IPS-20b (cell line): ENCODE measurements at regions not wholly inside any gene's neighbourhood (a gene's known extent, or its start where the extent isn't known, plus 50 kb on each side); places are given as distances from the start of the nearest gene placed in this dataset.

Experiments used
- H3K27ac ChIP-seq: one replicate; pipeline ENCODE4 v1.5.1; 2013; ENCODE audit warnings: low read length
- H3K27me3 ChIP-seq: 2 replicates; pipeline ENCODE4 v1.6.1; 2013; ENCODE audit warnings: mild to moderate bottlenecking, low read length, inconsistent platforms; ENCODE audit not compliant: insufficient read depth
- H3K36me3 ChIP-seq: 2 replicates; pipeline ENCODE4 v1.6.1; 2013; ENCODE audit warnings: low read depth, mild to moderate bottlenecking, inconsistent platforms, low read length, moderate library complexity; ENCODE audit not compliant: insufficient read depth
- H3K4me1 ChIP-seq: 2 replicates; pipeline ENCODE4 v1.6.1; 2013; ENCODE audit warnings: mild to moderate bottlenecking, control low read depth, inconsistent platforms, low read length, moderate library complexity; ENCODE audit not compliant: insufficient read depth
- H3K4me3 ChIP-seq: 2 replicates; pipeline ENCODE4 v1.5.1; 2013; ENCODE audit warnings: mild to moderate bottlenecking, low read length, inconsistent platforms
- H3K9ac ChIP-seq: 2 replicates; pipeline ENCODE4 v1.6.1; 2013; ENCODE audit warnings: low read depth, mild to moderate bottlenecking, inconsistent platforms, low read length, moderate library complexity
- H3K9me3 ChIP-seq: 2 replicates; pipeline ENCODE4 v1.6.1; 2013; ENCODE audit warnings: mild to moderate bottlenecking, low read depth, low read length, inconsistent platforms; ENCODE audit not compliant: insufficient read depth

DNA sequence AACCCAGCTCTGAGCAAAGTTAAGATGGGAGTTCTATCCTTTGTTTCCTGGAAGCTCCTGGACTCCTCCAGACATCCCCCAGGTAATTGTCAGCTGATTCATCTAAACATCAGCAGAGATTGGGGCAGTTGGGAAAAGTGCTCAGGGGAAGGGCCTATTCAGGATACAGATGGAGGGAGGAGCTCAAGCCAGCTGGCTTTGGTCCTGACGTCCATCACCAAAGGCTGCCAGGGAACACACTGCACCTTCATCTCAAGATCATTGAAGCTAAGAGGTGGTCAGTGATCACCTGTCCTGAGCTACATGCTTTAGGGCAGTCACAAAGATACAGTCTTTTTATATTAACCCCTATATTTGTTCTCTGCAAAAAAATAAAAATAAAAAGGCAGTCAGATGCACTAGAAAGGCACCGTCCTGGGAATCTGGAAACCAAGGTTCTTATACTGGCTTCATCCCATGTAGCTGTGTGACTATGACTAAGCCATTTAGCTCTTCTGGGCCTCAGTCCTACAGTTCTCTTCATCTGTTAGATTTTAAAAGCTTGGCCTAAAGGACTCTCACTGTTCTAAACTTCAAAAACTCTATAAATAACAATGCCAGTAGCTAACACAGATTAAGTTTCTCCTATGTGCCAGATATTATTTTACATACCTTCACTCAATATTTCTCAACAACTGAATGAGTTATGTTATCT lies 446.5 kb downstream of the BCL11A start:
- no peaks in the 10 kb centered on the region for H3K27me3 ChIP-seq
- no peak overlapping the region for H3K27ac ChIP-seq
- H3K9me3 ChIP-seq: no peaks in the 10 kb centered on the region
- H3K4me3 ChIP-seq: no peak overlapping the region
- H3K4me1 ChIP-seq: no peaks in the 10 kb centered on the region
- no peak overlapping the region for H3K9ac ChIP-seq
- H3K36me3 ChIP-seq: no peaks in the 10 kb centered on the region

DNA sequence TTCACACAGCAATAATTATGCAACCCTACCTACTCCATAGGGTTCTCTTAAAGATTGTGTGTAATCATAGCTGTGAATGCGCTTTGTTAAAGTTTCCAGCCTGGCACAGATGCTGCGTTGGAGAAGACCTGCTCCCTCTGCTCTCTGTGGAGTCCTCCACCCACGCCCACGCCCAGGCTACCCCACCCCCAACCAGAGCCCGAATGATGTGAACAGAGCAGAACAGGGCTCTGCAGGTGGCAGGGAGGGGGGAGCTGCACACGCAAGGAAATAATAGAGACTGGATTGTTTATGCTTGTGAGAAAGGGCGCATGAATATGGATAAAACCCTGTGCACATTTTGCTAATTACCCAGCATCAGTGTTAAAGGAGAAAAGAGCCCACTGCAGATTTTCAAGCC lies 447.5 kb downstream of the BCL11A start:
- Histone ChIP-seq H3K27me3 (no peaks in the 10 kb centered on the region), H3K4me1 (no peaks in the 10 kb centered on the region), H3K36me3 (no peaks in the 10 kb centered on the region), H3K4me3 (no peak overlapping the region), H3K9me3 (no peaks in the 10 kb centered on the region), H3K9ac (no peak overlapping the region), H3K27ac (no peak overlapping the region)

DNA sequence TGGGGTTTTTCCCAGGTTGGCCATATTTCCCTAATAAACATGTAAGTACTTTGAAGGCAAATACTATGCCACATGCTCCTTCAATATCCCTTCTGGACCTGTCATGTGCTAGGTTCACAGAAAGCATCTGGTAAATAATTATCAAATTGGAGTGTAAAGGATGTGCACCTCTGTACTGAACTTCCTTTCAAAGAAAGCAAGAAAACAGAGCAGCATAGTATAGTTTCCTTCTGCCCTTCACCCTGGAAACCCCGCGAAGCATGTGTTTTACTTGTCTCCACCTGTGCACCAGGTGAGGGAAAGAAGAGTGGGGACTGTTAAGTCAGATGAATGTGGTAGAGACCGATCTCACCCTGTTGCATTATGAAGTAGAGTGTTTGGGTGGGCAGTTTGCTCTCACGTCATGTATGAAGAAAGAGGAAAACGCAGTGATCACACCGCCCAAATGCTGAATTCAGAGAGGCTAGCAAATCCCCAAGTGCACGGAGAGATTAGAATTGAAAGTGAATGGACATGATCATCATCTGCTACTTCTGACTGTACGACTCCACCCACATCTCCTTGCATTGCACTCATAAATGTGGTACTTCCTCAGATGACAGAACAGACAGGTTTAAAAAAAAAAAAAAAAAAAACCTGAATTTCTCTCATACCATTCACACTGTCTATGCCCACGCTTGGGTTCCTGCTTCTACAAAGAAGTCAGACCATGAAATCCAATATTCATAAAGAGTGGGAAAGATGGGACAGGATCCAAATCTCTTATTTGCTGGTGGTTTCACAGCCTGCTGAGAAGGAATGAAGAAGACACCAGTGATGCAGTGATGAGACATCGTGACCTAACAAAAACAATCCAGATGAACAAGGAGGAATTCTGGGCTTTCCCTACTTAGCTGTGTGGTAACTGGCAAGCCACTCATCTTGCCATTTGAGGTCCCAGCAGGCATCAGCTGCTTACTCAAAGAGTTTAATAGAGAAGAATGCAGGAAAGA lies 448.6 kb downstream of the BCL11A start:
- H3K36me3 ChIP-seq: no peaks in the 10 kb centered on the region
- H3K9ac ChIP-seq: no peak overlapping the region
- no peaks in the 10 kb centered on the region for H3K9me3 ChIP-seq
- no peaks in the 10 kb centered on the region for H3K4me1 ChIP-seq
- H3K4me3 ChIP-seq: no peak overlapping the region
- H3K27me3 ChIP-seq: no peaks in the 10 kb centered on the region
- H3K27ac ChIP-seq: no peak overlapping the region

GRCh38 chr2:60100034-60100433 lies 453.4 kb downstream of the BCL11A start:
- Histone ChIP-seq H3K4me3 (no peak overlapping the region), H3K27ac (no peak overlapping the region), H3K9me3 (no peaks in the 10 kb centered on the region), H3K27me3 (no peaks in the 10 kb centered on the region), H3K36me3 (no peaks in the 10 kb centered on the region), H3K9ac (no peak overlapping the region), H3K4me1 (peaks cover 3% of the 10 kb centered on the region; the same call in 1 of the 2 replicates)

DNA sequence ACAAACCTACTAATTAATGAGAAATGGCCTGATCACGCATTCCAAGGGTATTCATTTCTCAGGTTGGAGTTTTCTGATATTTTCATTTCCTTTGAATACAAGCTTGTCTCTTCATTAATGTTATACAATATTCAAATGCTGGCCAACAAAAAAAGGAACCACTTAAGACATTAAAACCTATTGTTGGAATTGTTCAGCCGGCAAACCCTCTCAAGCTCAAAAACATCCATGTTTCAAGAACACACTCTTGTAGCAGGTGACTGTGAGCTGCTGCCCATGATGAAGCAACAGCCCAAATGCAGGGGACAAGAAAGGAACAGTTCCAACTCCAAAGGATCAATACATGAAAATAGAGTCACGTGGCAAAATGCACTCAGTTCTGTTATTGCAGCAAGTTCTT lies 454.5 kb downstream of the BCL11A start:
- no peak overlapping the region for H3K9ac ChIP-seq
- H3K27ac ChIP-seq: no peak overlapping the region
- no peaks in the 10 kb centered on the region for H3K27me3 ChIP-seq
- H3K4me3 ChIP-seq: no peak overlapping the region
- H3K9me3 ChIP-seq: no peaks in the 10 kb centered on the region
- H3K36me3 ChIP-seq: no peaks in the 10 kb centered on the region
- H3K4me1 ChIP-seq: peaks cover 12% of the 10 kb centered on the region; the same call in 1 of the 2 replicates

DNA sequence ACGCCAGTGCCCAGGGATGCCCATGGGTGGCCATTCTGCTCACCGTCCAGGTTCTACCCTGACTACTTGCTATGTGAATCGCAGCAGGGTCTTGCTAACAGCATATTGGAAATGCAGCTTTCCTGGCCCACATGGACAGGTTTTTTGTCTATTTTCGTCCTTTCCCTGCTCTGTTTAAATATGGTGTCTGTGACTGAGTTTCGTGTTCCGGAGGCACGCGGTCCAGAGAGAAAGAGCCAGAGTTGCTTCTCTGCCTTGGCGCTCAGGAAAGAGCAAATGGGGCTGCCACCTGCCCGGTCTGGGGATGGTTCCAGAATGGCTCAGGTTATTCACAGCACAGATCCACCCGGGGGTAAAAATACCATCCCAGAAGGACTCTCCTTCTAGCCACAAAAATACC lies 456.2 kb downstream of the BCL11A start:
- Histone ChIP-seq H3K9ac (no peak overlapping the region), H3K4me1 (peaks cover 12% of the 10 kb centered on the region; the same call in 1 of the 2 replicates), H3K27me3 (no peaks in the 10 kb centered on the region), H3K9me3 (no peaks in the 10 kb centered on the region), H3K27ac (no peak overlapping the region), H3K36me3 (no peaks in the 10 kb centered on the region), H3K4me3 (no peak overlapping the region)

DNA sequence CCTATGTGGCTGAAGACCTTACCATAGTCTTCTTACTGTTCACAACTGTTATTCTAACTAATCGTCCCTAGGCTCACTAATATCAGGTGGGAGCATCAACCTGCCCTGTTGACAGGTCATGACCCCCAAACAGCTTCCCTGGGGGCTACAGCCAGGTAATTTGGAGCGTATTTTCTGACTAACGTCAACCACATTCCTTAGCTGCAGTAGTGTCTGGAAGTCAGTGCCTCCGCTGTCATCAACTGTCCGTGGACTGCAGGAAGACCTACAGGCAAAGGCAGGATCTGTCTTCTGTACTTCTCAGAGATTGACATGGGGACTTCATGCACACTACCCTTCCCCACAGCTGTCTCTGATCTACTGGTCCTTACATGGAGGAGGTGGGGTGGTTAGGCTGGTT lies 456.9 kb downstream of the BCL11A start:
- no peak overlapping the region for H3K9ac ChIP-seq
- no peaks in the 10 kb centered on the region for H3K36me3 ChIP-seq
- H3K4me3 ChIP-seq: no peak overlapping the region
- no peaks in the 10 kb centered on the region; the same call in 1 of the 2 replicates for H3K27me3 ChIP-seq
- no peak overlapping the region for H3K27ac ChIP-seq
- H3K4me1 ChIP-seq: peaks cover 12% of the 10 kb centered on the region; the same call in 1 of the 2 replicates
- no peaks in the 10 kb centered on the region for H3K9me3 ChIP-seq

GRCh38 chr2:60095903-60096302 lies 457.6 kb downstream of the BCL11A start:
- H3K4me1 ChIP-seq: peaks cover 12% of the 10 kb centered on the region; the same call in 1 of the 2 replicates
- H3K9me3 ChIP-seq: no peaks in the 10 kb centered on the region
- H3K27me3 ChIP-seq: no peaks in the 10 kb centered on the region; the same call in 1 of the 2 replicates
- no peak overlapping the region for H3K4me3 ChIP-seq
- H3K36me3 ChIP-seq: no peaks in the 10 kb centered on the region
- H3K9ac ChIP-seq: no peak overlapping the region
- no peak overlapping the region for H3K27ac ChIP-seq

GRCh38 chr2:60095202-60095815 lies 458.1 kb downstream of the BCL11A start:
- no peak overlapping the region for H3K9ac ChIP-seq
- H3K36me3 ChIP-seq: no peaks in the 10 kb centered on the region

DNA sequence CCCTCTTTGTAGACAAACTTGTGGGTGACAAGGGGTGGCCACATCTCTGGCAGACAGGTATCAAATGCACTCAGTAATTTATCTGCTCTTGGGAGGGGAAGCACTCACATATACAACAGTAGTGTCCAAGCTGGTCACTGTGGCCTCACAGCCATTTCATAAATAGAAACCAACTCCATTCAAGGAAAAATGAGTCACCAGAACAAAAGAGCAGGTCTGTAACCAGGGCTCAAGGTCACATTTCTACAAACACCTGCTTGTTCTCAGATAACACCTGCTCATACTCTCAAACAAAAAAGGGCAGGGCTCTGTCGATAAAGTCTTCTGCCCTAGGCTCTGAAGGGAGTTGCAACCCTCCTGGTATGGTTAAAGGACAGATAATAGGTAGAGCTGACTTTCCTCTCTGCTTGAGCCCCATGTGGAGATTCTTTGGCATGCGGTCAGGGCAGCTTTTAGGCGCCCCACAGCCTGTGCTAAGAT lies 459.0 kb downstream of the BCL11A start:
- no peaks in the 10 kb centered on the region for H3K36me3 ChIP-seq
- H3K4me1 ChIP-seq: peaks cover 12% of the 10 kb centered on the region; the same call in 1 of the 2 replicates
- H3K27me3 ChIP-seq: no peaks in the 10 kb centered on the region; the same call in 1 of the 2 replicates
- H3K9ac ChIP-seq: no peak overlapping the region
- no peaks in the 10 kb centered on the region for H3K9me3 ChIP-seq
- H3K4me3 ChIP-seq: no peak overlapping the region
- no peak overlapping the region for H3K27ac ChIP-seq

More at GRCh38 chr2:60095202-60095815, 458.1 kb downstream of the BCL11A start:
- no peaks in the 10 kb centered on the region for H3K9me3 ChIP-seq
- H3K27ac ChIP-seq: no peak overlapping the region
- peaks cover 12% of the 10 kb centered on the region; the same call in 1 of the 2 replicates for H3K4me1 ChIP-seq
- H3K4me3 ChIP-seq: no peak overlapping the region
- H3K27me3 ChIP-seq: no peaks in the 10 kb centered on the region; the same call in 1 of the 2 replicates

DNA sequence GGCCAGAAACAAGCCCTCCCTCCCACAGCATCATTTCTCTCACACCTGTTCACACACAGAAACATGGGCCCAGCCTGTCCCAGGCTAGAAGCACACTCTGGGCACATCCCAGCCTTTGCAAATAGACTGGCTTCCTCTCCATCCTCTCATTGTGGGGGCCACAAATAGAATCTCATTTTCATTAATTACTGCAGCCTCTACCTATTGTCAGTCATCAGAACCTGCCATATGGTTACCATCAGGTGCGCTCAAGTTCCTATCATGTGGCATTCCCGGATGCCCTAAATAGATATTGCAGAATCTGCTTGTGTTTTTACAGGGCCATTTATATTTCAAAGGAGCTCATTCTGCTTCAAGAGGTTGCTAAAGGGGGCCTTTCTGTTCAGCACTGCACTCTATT lies 460.7 kb downstream of the BCL11A start:
- H3K27me3 ChIP-seq: no peaks in the 10 kb centered on the region; the same call in 1 of the 2 replicates
- H3K36me3 ChIP-seq: no peaks in the 10 kb centered on the region
- H3K4me3 ChIP-seq: no peak overlapping the region
- H3K9ac ChIP-seq: no peak overlapping the region
- no peaks in the 10 kb centered on the region for H3K9me3 ChIP-seq
- no peak overlapping the region for H3K27ac ChIP-seq
- peaks cover 12% of the 10 kb centered on the region; the same call in 1 of the 2 replicates for H3K4me1 ChIP-seq
